HG02852 (cell line): ENCODE measurements at regions not wholly inside any gene's neighbourhood (a gene's known extent, or its start where the extent isn't known, plus 50 kb on each side); places are given as distances from the start of the nearest gene placed in this dataset.
"Not testable (repeated sequence)": the region's sequence is repeated elsewhere in the genome, so short reads cannot be mapped to it uniquely, and the experiment has no call there.

Experiments used
- ATAC-seq: cut with Tn5 transposase; IDR thresholded peaks from one replicate; pipeline ENCODE4 v1.9.1; 2021; ENCODE audit warnings: mild to moderate bottlenecking, moderate library complexity; ENCODE audit not compliant: unreplicated experiment

DNA sequence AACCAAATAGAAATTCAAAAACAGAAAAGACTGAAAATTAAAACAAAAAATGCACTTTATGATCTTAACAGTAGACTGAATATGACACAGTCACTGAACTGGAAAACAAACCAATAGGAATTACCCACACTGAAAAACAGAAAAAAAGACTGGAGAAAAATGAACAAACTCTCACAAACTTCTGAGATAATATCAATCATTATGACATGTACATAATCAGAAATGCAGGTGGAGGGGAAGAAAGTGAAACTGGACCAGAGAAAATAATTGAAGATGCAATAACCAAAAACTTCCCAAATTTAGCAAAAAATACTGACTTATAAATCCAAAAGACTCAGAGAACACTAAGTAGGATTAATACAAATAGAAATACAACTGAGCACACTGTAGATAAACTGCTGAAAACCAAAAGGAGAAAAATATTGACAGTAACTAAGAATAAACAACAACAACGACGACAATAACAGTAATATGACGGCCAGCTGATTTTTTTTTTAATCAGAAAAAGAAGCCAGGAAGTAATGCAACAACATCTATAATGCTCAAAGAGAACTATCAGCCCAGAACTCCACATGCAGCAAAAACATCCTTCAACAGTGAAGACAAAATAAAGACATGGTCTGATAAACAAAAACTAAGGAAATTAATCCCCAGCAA is 108.1 kb downstream of the ZFAND4 start:
- no peak for ATAC-seq

DNA sequence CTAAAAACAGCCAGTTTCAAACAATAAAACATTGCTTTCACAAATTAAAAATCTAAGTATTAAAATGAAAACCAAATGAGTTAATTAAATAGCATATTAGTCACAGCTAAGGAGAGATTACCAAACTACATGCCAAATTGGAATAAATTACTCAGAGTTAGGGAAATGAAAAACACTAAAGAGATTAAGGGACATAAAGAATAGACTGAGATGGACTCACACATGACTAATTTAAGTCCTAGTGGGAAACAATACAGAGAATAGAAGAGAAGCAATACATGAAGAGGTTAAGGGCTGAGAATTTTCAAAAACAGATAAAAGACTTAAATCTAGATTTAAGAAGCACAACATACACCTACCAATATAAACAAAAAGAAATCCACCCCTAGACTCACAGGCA is 110.6 kb downstream of the ZFAND4 start:
- no peak for ATAC-seq

DNA sequence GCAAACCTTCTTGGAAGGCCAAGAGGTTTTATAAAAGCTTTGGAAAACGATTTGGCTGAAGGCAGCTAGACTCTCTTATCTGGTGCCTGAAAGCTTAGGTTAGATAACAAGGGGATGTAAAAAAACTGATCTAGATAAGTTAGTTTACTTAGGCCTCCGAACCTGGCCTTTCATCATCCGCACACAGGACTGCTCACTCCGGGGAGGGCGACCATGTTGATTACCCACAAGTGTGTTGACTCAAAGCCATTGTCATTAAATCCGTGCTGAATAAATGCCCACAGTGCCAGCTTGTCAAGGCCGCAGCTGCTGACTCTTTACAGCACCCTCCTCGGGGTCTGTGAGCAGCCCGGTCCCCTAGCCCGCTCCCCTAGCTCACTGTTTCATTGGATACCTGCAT is 112.3 kb downstream of the ZFAND4 start:
- no peak for ATAC-seq

DNA sequence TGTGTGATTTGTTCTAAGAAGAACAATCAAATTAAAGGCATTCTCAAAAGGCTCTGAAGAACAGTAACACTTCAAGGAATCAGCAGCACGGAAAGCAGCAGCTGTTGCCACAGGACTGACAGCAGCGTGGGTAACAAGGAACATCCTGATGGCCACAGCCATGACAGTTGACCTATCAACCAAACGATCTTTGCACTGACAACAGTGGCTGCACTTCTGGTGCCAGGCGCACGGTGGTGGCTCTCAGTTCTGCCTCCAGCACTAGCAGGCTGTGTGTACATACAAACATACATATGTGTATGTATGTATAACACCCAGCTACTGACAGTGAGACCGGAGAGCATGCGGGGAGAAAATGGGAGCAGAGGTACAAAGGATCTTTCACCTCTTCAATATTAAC is 114.1 kb downstream of the ZFAND4 start:
- no peak for ATAC-seq

DNA sequence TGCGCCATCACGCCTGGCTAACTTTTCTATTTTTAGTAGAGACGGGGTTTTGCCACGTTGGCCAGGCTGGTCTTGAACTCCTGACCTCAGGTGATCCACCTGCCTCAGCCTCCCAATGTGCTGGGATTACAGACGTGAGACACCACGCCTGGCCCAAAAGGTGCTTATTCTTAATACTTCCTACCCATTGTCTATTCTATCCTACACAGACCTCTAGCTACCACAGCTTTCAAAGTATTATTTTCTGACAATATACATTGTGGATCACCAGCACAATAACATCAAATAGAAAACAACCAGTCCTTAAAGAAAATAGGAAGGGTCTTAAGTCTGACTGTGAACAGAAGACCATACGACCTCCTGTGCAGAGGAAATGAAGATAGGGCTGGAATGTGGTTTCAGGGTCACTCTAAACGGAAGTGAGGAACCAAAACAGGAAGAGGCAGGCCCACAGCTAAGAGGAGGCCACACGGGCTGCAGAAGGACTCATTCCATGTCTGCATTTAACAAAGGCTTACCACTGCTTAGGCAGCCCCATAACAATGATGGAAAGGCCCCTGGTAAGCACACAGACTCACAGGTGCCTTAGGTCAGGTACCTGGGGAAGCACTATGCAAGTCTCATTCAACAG is 115.2 kb downstream of the ZFAND4 start:
- no peak for ATAC-seq

DNA sequence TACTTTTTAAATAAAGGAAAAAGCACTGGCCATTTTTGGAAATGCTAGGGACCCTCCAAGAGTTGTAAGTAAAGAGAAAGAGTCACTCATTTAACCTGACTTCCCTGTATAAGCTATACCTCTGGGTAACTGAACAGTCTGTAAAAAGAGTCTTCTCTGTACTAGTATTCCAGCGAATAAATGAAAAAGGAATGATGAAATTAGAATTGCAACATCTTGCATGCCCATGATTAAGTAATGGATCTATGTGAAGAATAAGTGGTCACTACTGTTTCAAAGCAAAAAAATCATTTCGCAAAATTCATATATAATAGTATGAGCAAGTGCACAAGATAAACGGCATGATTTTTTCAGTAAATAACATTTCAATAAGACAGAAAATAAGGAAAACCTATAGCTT is 116.8 kb downstream of the ZFAND4 start:
- ATAC-seq = no peak

DNA sequence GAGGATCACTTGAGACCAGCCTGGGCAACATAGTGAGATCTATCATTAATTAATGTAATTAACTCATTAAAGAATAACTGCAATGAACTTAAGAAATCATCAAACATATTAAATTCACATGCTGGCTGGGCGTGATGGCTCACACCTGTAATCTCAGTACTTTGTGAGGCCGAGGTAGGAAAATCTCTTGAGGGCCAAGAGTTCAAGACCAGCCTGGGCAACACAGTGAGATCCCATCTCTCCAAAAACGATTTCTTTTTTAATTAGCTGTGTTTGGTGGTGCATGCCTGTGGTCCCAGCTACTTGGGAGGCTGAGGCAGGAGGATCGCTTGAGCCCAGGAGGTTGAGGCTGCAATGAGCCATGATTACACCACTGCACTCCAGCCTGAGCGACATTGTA is 117.2 kb downstream of the ZFAND4 start:
- not testable (repeated sequence) for ATAC-seq

DNA sequence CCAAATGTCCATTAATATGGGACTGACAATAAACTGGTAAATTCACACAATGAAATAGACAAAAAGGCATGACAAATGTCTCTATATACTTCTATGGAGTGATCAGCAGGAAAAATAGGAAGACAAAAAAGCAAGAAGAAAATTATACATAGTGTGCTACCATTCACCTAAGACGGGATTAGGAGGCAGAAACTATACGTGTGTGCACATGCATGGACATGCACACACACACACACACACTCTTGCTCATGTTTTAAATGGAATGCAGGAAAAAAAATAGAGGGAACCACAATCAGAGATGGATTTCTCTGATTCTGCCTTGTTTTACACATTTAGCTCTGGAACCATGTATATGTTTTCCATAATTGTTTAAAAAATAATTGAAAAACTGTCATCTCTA is 119.0 kb downstream of the ZFAND4 start:
- ATAC-seq = no peak

DNA sequence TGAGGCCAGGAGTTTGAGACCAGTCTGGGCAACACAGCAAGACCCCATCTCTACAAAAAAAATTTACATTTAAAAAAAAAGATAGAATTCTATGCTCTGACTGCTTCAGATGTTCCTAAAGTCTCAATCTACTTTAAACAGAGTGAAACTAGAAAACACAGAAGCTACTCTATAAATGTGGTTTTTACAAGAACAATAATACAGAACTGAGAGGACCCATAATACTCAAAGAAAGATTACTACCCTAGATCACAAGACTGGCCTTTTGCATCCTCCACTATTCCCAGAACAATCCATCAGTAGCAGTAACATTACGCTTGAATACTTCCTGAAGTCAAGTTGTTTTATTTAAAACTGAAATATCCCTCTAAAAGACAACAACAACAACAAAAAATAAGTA is 119.4 kb downstream of the ZFAND4 start:
- peak; percentile 76 for ATAC-seq

DNA sequence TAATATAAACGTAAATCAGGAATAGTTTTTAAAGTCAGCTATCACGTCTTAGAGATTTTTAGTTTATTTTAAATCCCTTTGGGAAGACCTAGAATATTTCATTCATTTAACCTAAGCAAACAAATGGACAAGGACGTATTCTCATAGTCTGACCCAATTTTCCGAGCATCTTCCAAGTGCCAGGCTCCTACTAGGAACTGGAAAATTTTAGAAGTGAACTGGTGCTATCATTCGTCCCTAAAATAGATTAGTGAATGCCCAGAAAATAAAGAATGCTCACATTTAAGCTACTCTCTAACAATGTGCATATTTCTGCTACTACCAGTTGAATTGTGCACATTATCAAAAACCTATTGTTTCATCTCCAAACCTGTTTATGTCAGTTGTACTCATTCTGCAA is 120.1 kb downstream of the ZFAND4 start:
- ATAC-seq = no peak

DNA sequence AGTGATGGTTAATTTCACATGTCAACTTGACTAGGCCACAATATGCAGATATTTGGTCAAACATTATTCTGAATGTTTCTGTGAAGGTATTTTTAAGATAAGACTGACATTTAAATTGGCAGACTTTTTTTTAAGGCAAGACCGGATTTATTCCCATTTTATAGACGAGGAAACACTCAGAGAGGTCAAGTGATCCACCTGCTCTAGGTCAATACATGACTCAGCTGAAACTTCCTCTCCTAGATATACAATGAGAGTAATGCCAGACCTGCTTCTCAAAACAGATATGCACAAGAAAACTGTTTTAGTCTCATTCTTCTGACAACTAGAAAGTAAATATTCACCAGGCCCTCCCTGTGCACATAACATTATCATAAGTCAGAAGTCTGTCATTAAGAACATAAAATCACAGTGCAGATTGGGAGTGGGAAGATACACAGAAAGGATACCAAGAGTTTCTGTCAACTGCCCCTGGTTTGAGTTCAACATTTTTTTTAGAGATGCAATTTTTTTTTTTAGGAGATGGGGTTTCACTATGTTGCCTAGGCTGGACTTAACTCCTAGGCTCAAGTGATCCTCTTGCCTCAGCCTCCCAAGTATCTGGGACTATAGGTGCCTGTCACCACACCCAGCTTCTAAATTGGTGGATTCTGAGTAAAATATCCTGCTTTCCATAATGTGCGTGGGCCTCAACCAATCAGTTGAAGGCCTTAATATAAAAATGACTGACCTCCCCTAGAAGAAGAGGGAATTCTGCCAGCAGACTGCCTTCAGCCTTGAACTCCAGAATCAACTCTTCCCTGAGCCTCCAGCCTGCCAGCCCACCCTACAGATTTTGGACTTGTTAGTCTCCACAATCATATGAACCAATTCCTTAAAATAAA is 121.4 kb downstream of the ZFAND4 start:
- ATAC-seq = no peak

DNA sequence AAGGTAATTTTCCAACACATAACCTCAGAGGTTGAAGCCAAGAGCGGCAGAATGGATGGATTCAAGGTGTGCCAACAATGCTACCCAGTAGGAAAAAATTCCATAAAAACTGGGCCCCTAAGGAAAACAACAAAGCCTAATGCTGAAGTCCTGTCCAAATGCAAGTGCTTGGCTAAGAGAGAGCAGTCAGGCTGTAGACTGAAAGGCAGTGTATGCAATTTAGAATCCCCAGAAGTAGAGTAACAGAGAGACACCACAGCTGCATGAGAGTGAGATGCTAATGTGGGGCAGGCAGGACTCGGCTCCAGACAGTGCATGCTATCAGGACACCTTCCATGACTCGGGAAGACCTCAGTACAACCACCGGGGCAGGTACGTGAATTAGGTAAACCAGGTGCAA is 124.5 kb downstream of the ZFAND4 start:
- ATAC-seq = no peak

DNA sequence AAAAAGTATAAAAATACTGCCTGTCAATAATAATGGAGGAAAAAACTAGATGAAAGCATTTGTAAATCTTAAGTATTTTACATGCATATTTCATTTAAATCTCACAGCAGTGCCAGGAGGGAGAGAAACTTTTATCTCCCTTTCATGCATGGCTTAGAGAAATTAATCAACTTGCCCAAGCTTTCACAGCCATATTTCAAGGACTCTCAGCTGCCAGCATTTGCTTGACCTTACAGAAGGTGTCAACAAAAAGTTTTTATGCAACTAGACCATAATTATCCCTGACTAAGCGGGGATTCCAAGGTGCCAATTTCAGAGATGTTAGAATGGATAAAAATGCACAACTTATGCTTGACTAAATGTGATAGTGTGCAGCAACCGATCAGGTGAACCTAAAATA is 125.4 kb downstream of the ZFAND4 start:
- ATAC-seq = no peak

DNA sequence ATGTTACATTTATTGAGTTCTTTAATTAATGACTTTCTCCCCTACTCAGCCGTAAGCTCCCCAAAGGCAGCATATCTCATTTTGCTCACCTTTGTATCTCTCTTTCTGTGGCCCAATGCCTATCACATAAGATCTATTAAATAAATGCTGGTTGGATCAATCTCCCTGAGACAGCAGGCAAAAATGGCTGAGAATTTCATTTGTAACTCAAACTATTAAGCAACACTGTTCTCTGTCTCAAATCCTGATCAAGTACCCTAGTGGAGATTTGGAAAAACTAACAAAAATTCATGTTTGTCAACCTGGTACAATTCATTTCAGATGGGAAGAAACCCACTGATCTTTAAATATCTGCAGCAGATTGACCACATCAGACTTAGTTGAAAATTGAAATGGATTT is 127.4 kb downstream of the ZFAND4 start:
- ATAC-seq = no peak

DNA sequence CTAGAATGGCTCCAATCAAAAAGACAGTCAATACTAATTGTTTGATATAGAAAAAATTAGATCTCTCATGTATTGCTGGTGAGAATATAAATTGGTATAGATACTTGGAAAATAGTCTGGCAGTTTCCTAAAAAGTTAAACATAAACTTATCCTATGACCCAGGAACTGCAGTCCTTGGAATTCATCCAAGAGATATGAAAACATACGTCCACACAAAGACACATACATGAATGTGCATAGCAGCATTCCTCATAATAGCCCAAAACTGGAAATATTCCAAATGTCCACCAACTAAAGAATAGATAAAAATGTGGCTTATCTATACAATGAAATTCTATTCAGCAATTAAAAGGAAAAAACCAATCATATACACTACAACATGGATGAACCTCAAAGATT is 128.4 kb downstream of the ZFAND4 start:
- no peak for ATAC-seq

DNA sequence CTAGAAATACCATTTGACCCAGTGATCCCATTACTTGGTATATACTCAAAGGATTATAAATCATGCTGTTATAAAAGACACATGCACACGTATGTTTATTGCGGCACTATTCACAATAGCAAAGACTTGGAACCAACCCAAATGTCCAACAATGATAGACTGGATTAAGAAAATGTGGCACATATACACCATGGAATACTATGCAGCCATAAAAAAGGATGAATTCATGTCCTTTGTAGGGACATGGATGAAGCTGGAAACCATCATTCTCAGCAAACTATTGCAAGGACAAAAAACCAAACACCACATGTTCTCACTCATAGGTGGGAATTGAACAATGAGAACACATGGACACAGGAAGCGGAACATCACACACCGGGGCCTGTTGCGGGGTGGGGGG is 131.5 kb downstream of the ZFAND4 start:
- ATAC-seq = not testable (repeated sequence)

DNA sequence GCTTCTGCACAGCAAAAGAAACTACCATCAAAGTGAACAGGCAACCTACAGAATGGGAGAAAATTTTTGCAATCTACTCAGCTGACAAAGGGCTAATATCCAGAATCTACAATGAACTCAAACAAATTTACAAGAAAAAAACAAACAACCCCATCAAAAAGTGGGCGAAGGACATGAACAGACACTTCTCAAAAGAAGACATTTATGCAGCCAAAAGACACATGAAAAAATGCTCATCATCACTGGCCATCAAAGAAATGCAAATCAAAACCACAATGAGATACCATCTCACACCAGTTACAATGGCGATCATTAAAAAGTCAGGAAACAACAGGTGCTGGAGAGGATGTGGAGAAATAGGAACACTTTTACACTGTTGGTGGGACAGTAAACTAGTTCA is 132.0 kb downstream of the ZFAND4 start:
- ATAC-seq = not testable (repeated sequence)

DNA sequence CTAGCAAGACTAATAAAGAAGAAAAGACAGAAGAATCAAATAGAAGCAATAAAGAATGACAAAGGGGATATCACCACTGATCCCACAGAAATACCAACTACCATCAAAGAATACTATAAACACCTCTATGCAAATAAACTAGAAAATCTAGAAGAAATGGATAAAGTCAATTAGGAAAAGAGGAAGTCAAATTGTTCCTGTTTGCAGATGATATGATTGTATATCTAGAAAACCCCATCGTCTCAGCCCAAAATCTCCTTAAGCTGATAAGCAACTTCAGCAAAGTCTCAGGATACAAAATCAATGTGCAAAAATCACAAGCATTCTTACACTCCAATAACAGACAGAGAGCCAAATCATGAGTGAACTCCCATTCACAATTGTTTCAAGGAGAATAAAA is 133.0 kb downstream of the ZFAND4 start:
- ATAC-seq = not testable (repeated sequence)

DNA sequence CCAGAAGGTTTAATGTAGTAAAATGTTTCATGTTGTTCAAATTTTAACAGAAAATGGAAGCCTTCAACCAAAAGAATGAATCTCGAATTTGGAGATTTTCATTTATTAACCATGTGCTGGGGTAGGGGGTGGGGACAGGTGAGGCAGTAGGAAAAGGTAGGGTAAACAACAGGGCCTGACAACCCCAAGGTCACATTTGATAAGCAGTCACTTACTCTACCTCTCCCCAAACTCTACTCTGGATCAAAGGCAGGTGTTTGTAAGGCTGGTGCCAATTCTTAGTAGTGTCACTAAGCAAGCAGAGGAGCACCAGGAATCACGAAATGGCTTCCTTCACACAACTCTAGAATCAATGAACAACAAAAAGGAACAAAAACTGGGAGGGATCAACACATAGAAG is 138.0 kb downstream of the ZFAND4 start:
- no peak for ATAC-seq

DNA sequence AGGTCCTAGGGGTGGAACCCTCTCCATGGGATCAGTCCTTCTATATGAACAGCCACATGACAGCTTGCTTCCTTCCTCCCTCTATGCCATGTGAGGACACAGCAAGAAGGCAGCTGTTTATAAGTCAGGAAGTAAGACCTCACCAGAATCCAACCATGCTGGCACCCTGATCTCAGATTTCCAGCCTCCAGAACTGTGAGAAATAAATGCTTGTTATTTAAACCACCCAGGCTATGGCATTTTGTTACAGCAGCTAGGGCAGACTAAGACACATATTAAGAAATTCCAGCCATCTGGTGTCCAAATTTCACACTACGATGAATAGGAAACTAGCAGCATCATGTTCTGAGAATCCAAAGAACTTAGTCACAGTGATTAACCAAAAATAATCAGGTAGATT is 140.1 kb downstream of the ZFAND4 start:
- ATAC-seq = no peak

DNA sequence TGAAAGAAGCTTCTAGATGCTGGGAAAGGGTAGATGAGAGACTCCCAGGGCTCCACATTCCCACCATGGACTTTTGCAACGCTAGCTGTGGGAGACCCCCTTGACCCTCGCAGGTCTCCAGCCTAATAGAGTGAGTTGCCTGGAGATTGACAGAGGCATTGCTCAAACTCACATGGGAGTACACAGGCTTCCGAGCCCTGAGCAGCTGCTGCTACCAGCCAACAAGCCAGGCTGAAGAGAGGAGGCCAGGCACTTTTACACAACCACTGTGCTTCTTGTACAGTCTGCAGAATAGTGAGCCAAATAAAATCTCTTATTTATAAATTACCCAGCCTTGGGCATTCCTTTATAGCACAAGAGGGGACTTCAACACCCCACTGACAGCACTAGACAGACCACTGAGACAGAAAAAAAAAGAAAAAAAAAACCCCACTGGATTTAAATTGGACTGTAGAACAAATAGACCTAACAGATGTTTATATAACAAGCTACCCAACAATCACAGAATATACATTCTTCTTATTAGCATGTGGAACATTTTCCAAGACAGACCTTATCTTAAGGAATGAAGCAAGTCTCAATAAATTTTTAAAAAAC is 146.2 kb downstream of the ZFAND4 start:
- ATAC-seq = no peak

DNA sequence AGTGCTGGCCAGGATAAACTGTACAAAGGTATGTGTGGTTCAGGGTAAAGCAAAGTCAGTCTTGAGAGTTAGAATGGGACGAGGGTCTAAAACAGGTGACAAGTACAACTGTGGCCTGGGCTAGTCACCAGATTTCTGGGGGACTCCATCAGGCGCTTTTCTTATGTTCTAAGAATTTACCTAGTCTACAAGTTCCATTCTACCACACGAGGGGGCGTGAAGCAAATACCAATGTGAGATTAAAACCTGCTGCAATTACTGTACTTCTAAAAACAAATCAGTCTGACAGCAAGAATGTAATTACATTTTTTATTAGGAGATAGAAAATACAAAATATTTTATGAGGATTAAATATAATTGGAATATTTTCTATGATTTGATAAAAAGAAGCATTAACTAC is 146.5 kb downstream of the ALOX5 start:
- ATAC-seq = no peak
